Transverse colon (tissue), 4 donors: ENCODE measurements at regions not wholly inside any gene's neighbourhood (a gene's known extent, or its start where the extent isn't known, plus 50 kb on each side); places are given as distances from the start of the nearest gene placed in this dataset.

Experiments used
- DNase-seq: peaks from one replicate; pipeline ENCODE4 v3.0.0-alpha.2; 2019
- H3K27ac ChIP-seq, 4 donors: fragments of 200-600 bp; sonication (generic); 2 replicates each; pipeline ENCODE4 v1.5.1; 2016 to 2018; ENCODE audit warnings: inconsistent platforms in 4 of 4
- H3K27me3 ChIP-seq: fragments of 200-600 bp; sonication (generic); 2 replicates; pipeline ENCODE4 v1.5.1; 2017; ENCODE audit warnings: inconsistent platforms
- H3K36me3 ChIP-seq, 4 donors: fragments of 200-600 bp; sonication (generic); 2 replicates each; pipeline ENCODE4 v1.5.1; 2017 to 2019; ENCODE audit warnings: inconsistent platforms in 4 of 4
- H3K4me1 ChIP-seq, 4 donors: fragments of 200-600 bp; sonication (generic); 2 replicates each; pipeline ENCODE4 v1.5.1; 2017 to 2020; ENCODE audit warnings: inconsistent platforms in 4 of 4
- H3K4me3 ChIP-seq, 4 donors: fragments of 200-600 bp; sonication (generic); 1 replicate in 1 of 4; 2 replicates in 3 of 4; pipeline versions ENCODE4 v1.5.1 to v1.6.1; 2017 to 2019; ENCODE audit warnings: inconsistent platforms in 4 of 4
- H3K9me3 ChIP-seq, 2 donors: fragments of 200-600 bp; sonication (generic); 2 replicates each; pipeline ENCODE4 v1.5.1; 2017 to 2019; ENCODE audit warnings: inconsistent platforms in 2 of 2
- EP300 ChIP-seq: sonication (generic); formaldehyde crosslinking; IDR thresholded peaks from one replicate; pipeline ENCODE4 v1.6.1; 2017; ENCODE audit warnings: antibody characterized with exemption, low read depth
- POLR2A ChIP-seq: fragments of 450-650 bp; IDR thresholded peaks from one replicate; pipeline ENCODE4 v1.6.1; 2016; ENCODE audit warnings: antibody characterized with exemption, mild to moderate bottlenecking, moderate library complexity
- POLR2AphosphoS5 ChIP-seq, 3 donors: sonication (generic); formaldehyde crosslinking; IDR thresholded peaks; one replicate each; pipeline ENCODE4 v1.6.1; 2016; ENCODE audit warnings: antibody characterized with exemption in 3 of 3
- WGBS, 2 donors: methylation state at CpG; one replicate each; pipeline ENCODE4 v1.1.5; 2018; ENCODE audit warnings: low coverage in 1 of 2; 5-methylcytosine and 5-hydroxymethylcytosine counted together
- in situ Hi-C, 4 donors: fragments of 200-750 bp; cut with MboI; loops; one replicate each; pipeline versions ENCODE4 v1.15.0 to v1.15.1; 2017; ENCODE audit warnings: low sequenced_read_pairs in 3 of 4, low pct_ligation_motif_present in 1 of 4, low pct_unique_long_range_greater_than_20kb in 1 of 4
- intact Hi-C: fragments of 100-400 bp; cut with DNase I; formaldehyde crosslinking; loops from one replicate; pipeline ENCODE4 v1.15.1; 2023; ENCODE audit warnings: low total_unique reads
- small RNA-seq, 4 donors: library from RNA; depleted of rRNA; stranded (forward); fragments of <200 nt; gene quantifications; one replicate each; pipeline ENCODE3, GENCODE V24; 2016
- TF ChIP-seq, protein P1 (sequence below), 5 experiments: fragments of 200-600 bp in 3 of 5; fragments of 450-650 bp in 2 of 5; sonication (generic) in 3 of 5; IDR thresholded peaks; 1 replicate in 2 of 5; 2 replicates in 3 of 5; pipeline ENCODE4 v1.5.1; 2016 to 2017; ENCODE audit warnings: antibody characterized with exemption in 5 of 5, inconsistent platforms in 3 of 5, mild to moderate bottlenecking in 2 of 5, moderate library complexity in 1 of 5

DNA sequence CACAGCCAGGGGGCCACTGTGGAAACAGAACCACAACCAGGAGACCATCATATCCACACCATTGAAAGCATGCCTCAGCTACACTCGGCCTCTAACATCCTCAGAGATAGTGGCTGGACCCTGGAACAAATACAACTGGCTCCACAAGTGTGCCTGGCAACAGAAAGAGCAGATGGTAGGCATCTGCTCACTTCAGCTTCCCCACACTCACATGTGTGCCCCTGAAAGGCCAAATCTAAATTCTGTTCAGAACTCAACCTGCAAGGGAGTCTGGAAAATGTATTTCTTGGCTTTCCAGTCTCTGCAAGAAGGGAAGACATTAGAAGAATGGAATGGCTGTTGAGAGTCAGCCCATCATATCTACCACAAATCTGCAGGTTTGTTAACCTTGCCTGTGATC, 54.7 kb upstream of the CTNNB1 start:
- peaks cover 0 to 6% of the 10 kb centered on the region in 2 donors for H3K9me3 ChIP-seq
- H3K27ac ChIP-seq: peak overlapping the region in 1 of 4 donors; percentile 1
- no peak for DNase-seq
- no peak for TF ChIP-seq POLR2A
- no peak for TF ChIP-seq EP300
- no peak for TF ChIP-seq POLR2AphosphoS5 (IDR thresholded peaks at IDR 0.05)
- TF ChIP-seq, protein P1, sequence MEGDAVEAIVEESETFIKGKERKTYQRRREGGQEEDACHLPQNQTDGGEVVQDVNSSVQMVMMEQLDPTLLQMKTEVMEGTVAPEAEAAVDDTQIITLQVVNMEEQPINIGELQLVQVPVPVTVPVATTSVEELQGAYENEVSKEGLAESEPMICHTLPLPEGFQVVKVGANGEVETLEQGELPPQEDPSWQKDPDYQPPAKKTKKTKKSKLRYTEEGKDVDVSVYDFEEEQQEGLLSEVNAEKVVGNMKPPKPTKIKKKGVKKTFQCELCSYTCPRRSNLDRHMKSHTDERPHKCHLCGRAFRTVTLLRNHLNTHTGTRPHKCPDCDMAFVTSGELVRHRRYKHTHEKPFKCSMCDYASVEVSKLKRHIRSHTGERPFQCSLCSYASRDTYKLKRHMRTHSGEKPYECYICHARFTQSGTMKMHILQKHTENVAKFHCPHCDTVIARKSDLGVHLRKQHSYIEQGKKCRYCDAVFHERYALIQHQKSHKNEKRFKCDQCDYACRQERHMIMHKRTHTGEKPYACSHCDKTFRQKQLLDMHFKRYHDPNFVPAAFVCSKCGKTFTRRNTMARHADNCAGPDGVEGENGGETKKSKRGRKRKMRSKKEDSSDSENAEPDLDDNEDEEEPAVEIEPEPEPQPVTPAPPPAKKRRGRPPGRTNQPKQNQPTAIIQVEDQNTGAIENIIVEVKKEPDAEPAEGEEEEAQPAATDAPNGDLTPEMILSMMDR (IDR thresholded peaks at IDR 0.05): no peak
- H3K36me3 ChIP-seq: no peaks in the 10 kb centered on the region
- intact Hi-C loops (no loop called here), in situ Hi-C loops (no loop called here)
- no peaks in the 10 kb centered on the region for H3K4me1 ChIP-seq
- 38% methylated on average over 1 of the region's 1 CpG; no CpG with 5 or more reads in 1 of the 2 donors for WGBS, 2 donors
- no peaks in the 10 kb centered on the region for H3K27me3 ChIP-seq
- H3K4me3 ChIP-seq: no peak overlapping the region

DNA sequence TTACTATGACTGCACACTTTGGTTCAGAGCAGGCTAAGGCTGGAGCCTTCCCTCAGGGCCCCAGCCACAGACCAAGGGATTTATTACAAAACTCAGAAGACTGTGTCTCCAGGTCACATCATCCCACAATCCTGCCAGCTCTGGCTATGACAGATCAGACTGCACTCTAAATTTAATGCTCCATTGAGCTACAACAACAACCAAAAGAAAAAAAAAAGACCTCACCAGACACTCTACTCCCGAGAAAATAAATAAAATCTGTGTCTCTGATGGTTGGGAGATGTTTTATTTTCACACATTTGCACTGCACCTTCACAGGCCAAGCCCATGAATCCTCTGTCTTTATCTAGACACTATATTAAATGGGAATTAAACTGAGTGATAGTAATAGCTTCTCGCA, 50.8 kb upstream of the CTNNB1 start:
- Histone ChIP-seq H3K27ac (peak overlapping the region in 1 of 4 donors; percentile 31), H3K4me1 (no peaks in the 10 kb centered on the region), H3K36me3 (no peaks in the 10 kb centered on the region), H3K4me3 (no peak overlapping the region), H3K27me3 (no peaks in the 10 kb centered on the region), H3K9me3 (peaks cover 0 to 6% of the 10 kb centered on the region in 2 donors)
- 51 to 68% methylated on average over 2 of the region's 2 CpGs for WGBS, 2 donors
- in situ Hi-C loops (no loop called here), intact Hi-C loops (no loop called here)
- no peak for TF ChIP-seq POLR2AphosphoS5 (IDR thresholded peaks at IDR 0.05)
- TF ChIP-seq EP300: no peak
- TF ChIP-seq, protein P1 (IDR thresholded peaks at IDR 0.05): no peak
- TF ChIP-seq POLR2A: no peak
- DNase-seq: no peak

DNA sequence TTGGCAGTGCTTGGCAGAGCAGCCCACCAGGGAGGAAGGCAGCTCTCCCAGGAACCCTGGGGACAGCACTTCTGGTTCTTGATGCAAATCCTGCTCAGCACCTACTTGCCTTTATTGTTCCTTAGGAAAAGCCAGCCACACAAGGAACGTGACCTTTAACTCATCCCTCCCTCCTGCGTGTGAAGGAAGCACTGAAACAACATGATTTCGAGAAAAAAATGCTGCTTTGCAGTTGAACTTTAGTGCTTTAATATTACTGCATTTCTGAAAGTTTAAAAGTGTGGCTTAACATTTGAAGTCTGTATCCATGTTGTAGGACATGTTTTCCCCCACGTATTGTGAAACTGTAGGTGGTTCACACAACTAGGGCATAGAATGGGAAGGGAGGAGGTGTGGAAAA, 50.4 kb upstream of the CTNNB1 start:
- DNase-seq: no peak
- H3K4me1 ChIP-seq: no peaks in the 10 kb centered on the region
- no peaks in the 10 kb centered on the region for H3K27me3 ChIP-seq
- peak overlapping the region in 1 of 4 donors; percentile 30 for H3K27ac ChIP-seq
- 80 to 82% methylated on average over 3 to 4 of the region's 4 CpGs for WGBS, 2 donors
- intact Hi-C loops (no loop called here), in situ Hi-C loops (no loop called here)
- no peak overlapping the region for H3K4me3 ChIP-seq
- no peaks in the 10 kb centered on the region for H3K36me3 ChIP-seq
- TF ChIP-seq POLR2A (no peak), POLR2AphosphoS5 (IDR thresholded peaks at IDR 0.05) (no peak), EP300 (no peak)
- TF ChIP-seq, protein P1 (IDR thresholded peaks at IDR 0.05): no peak
- peaks cover 0 to 6% of the 10 kb centered on the region in 2 donors for H3K9me3 ChIP-seq

Small RNAs in the stretch of these regions (small RNA-seq; reads per million reads assigned to genes)
- gene AC099560.2 (0 reads per million in 4 donors), gene HMGN2P24 (0 reads per million in 4 donors)
